ENCODE measurements at regions not wholly inside any gene's neighbourhood (a gene's known extent, or its start where the extent isn't known, plus 50 kb on each side); places are given as distances from the start of the nearest gene placed in this dataset.

- TF ChIP-seq, protein P1, sequence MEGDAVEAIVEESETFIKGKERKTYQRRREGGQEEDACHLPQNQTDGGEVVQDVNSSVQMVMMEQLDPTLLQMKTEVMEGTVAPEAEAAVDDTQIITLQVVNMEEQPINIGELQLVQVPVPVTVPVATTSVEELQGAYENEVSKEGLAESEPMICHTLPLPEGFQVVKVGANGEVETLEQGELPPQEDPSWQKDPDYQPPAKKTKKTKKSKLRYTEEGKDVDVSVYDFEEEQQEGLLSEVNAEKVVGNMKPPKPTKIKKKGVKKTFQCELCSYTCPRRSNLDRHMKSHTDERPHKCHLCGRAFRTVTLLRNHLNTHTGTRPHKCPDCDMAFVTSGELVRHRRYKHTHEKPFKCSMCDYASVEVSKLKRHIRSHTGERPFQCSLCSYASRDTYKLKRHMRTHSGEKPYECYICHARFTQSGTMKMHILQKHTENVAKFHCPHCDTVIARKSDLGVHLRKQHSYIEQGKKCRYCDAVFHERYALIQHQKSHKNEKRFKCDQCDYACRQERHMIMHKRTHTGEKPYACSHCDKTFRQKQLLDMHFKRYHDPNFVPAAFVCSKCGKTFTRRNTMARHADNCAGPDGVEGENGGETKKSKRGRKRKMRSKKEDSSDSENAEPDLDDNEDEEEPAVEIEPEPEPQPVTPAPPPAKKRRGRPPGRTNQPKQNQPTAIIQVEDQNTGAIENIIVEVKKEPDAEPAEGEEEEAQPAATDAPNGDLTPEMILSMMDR (IDR thresholded peaks at IDR 0.05): no peak
- no peak for TF ChIP-seq ZFX (IDR thresholded peaks at IDR 0.05; ENCODE audit: borderline replicate concordance)
Observed at GRCh38 chr18:43774497-43774896, 497.2 kb upstream of the SYT4 start.
